Astrocyte (in vitro differentiated cells and primary cell): ENCODE measurements at regions not wholly inside any gene's neighbourhood (a gene's known extent, or its start where the extent isn't known, plus 50 kb on each side); places are given as distances from the start of the nearest gene placed in this dataset.

Experiments used
- EZH2 ChIP-seq: IDR thresholded peaks from 2 replicates; pipeline ENCODE4 v1.6.1; 2012; ENCODE audit warnings: mild to moderate bottlenecking, low read length, inconsistent platforms; ENCODE audit not compliant: insufficient read depth
- TF ChIP-seq, protein P1 (sequence below): IDR thresholded peaks from 2 replicates; pipeline ENCODE4 v1.5.1; 2011; ENCODE audit warnings: low read depth, mild to moderate bottlenecking, inconsistent platforms, low read length, moderate library complexity; ENCODE audit not compliant: insufficient read depth

DNA sequence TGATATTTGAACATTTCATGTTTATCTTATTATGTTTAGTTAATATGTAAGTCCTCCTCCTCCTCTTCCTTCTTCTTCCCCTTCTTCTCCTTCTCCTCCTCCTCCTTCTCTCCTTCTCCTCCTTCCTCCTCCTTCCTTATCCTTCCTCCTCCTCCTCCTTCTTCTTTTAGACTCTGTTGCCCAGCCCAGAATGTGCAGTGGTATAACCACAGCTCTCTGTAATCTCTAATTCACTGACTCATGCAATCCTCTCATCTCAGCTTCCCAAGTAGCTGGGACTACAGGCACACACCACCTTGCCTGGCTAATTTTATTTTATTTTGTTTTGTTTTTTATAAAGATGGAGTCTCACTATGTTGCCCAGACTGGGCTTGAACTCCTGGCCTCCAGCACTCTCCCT, 83.4 kb upstream of the ODAD2 start:
- TF ChIP-seq, protein P1, sequence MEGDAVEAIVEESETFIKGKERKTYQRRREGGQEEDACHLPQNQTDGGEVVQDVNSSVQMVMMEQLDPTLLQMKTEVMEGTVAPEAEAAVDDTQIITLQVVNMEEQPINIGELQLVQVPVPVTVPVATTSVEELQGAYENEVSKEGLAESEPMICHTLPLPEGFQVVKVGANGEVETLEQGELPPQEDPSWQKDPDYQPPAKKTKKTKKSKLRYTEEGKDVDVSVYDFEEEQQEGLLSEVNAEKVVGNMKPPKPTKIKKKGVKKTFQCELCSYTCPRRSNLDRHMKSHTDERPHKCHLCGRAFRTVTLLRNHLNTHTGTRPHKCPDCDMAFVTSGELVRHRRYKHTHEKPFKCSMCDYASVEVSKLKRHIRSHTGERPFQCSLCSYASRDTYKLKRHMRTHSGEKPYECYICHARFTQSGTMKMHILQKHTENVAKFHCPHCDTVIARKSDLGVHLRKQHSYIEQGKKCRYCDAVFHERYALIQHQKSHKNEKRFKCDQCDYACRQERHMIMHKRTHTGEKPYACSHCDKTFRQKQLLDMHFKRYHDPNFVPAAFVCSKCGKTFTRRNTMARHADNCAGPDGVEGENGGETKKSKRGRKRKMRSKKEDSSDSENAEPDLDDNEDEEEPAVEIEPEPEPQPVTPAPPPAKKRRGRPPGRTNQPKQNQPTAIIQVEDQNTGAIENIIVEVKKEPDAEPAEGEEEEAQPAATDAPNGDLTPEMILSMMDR: no peak
- no peak for TF ChIP-seq EZH2
